ENCODE measurements at regions not wholly inside any gene's neighbourhood (a gene's known extent, or its start where the extent isn't known, plus 50 kb on each side); places are given as distances from the start of the nearest gene placed in this dataset.

DNA sequence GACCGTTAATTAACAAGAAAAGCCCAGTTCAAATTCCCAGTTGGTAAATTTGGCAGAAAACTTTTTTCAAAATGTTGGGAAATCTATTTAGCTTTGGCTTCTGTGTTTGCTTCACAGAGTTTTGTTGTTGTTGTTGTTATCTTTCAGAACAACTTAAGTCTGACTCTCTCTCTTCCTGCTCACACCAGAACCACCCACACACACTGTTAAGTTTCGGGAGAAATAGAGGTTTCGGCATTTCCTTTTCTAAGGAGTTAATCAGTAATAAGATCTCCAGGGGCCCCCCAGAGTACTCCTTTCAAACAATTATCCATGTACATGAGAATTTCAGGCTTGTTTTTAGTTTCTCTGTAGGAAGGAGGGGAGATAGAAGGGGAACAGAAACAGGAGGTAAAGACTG, 106.2 kb upstream of the PTCHD1 start:
- TF ChIP-seq CTCF (conservative IDR thresholded peaks at IDR 0.05; ENCODE audit: low read depth, low read length) (no peak), EZH2 (IDR thresholded peaks at IDR 0.05; ENCODE audit: borderline replicate concordance, low read depth, low read length, poor library complexity, severe bottlenecking) (no peak)
